OCI-LY3 (cell line): ENCODE measurements at regions not wholly inside any gene's neighbourhood (a gene's known extent, or its start where the extent isn't known, plus 50 kb on each side); places are given as distances from the start of the nearest gene placed in this dataset.

Experiments used
- H2AFZ ChIP-seq: fragments of 200-600, 300-600 bp; shearing (Covaris generic); 2 replicates; pipeline ENCODE4 v1.6.0; 2014; ENCODE audit warnings: antibody characterized with exemption, low read depth, low read length
- H3K27ac ChIP-seq: fragments of 200-600, 300-600 bp; sonication (generic); 2 replicates; pipeline ENCODE4 v1.5.1; 2014; ENCODE audit warnings: mild to moderate bottlenecking, low read length, moderate library complexity, mixed read lengths
- H3K27me3 ChIP-seq: fragments of 200-600, 300-600 bp; sonication (generic); 2 replicates; pipeline ENCODE4 v1.6.1; 2014; ENCODE audit warnings: low read depth, low read length, mixed read lengths
- H3K36me3 ChIP-seq: fragments of 200-600, 300-600 bp; sonication (generic); replicated peaks from 2 replicates; pipeline ENCODE3; 2014; ENCODE audit warnings: low read depth, low read length, mixed read lengths
- H3K4me1 ChIP-seq: fragments of 300-600, 200-600 bp; sonication (generic); 2 replicates; pipeline ENCODE4 v1.6.1; 2014; ENCODE audit warnings: low read length, mixed read lengths
- H3K4me2 ChIP-seq: fragments of 200-600, 300-600 bp; sonication (generic); 2 replicates; pipeline ENCODE4 v1.6.1; 2014; ENCODE audit warnings: low read length, mixed read lengths
- H3K4me3 ChIP-seq: fragments of 300-600, 200-600 bp; sonication (generic); 2 replicates; pipeline ENCODE4 v1.5.1; 2014; ENCODE audit warnings: antibody characterized with exemption, mild to moderate bottlenecking, low read length, moderate library complexity
- H3K79me2 ChIP-seq: fragments of 300-600, 200-600 bp; shearing (Covaris generic); 2 replicates; pipeline ENCODE4 v1.6.1; 2014; ENCODE audit warnings: mild to moderate bottlenecking, low read length, mixed read lengths
- H3K9ac ChIP-seq: fragments of 300-600, 200-600 bp; shearing (Covaris generic); 2 replicates; pipeline ENCODE4 v1.6.0; 2014; ENCODE audit warnings: mild to moderate bottlenecking, low read length, moderate library complexity
- H3K9me3 ChIP-seq: fragments of 200-600, 300-600 bp; shearing (Covaris generic); 2 replicates; pipeline ENCODE4 v1.6.1; 2014; ENCODE audit warnings: low read length, mixed read lengths; ENCODE audit not compliant: insufficient read depth
- H4K20me1 ChIP-seq: fragments of 200-600, 300-600 bp; sonication (generic); 2 replicates; pipeline ENCODE4 v1.6.1; 2016; ENCODE audit warnings: low read length, mixed read lengths; ENCODE audit not compliant: insufficient read depth
- EZH2phosphoT487 ChIP-seq: fragments of 200-600 bp; shearing (Covaris generic); IDR thresholded peaks from 2 replicates; pipeline ENCODE4 v1.6.1; 2018; ENCODE audit warnings: antibody characterized with exemption, mixed run types, low read depth
- TF ChIP-seq, protein P1 (sequence below): fragments of 200-600, 300-600 bp; sonication (generic); IDR thresholded peaks from 2 replicates; pipeline ENCODE4 v1.5.1; 2014; ENCODE audit warnings: antibody characterized with exemption, low read length, low read depth

DNA sequence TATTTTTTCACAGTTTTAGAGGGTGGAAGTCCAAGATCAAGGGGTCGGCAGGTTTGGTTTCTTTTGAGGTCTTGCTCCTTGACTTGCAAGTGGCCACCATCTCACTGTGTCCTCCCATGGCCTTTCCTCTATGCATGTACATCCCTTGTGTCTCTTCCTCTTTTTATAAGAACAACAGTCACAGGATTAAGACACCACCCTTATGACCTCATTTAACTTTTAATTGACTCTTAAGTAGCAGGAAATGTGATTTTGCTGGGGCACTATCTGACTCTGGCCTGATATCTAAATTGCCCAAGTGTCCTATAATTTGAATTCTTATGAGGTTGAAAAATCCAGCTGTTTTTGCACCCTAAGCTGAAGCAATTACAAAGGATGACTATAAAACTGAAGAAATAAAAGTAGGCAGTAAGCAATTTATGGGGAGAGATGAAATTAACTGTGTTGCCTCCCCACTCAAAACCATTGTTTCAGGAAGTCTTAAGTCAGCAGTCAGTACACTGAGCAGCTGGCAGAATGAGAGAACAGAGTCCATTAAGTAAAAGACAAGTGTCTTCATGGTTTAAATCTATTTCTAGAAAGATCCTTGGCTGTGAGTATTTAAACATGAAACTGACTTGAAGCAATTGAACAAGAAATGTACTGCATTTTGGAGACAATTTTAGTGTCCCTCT, 601.3 kb downstream of the SPRY1 start:
- H4K20me1 ChIP-seq = no peaks in the 10 kb centered on the region
- H3K9ac ChIP-seq = no peak overlapping the region
- H2AFZ ChIP-seq = no peak overlapping the region
- no peaks in the 10 kb centered on the region for H3K4me1 ChIP-seq
- H3K79me2 ChIP-seq = no peaks in the 10 kb centered on the region
- no peaks in the 10 kb centered on the region for H3K27me3 ChIP-seq
- no peak overlapping the region for H3K27ac ChIP-seq
- TF ChIP-seq, protein P1, sequence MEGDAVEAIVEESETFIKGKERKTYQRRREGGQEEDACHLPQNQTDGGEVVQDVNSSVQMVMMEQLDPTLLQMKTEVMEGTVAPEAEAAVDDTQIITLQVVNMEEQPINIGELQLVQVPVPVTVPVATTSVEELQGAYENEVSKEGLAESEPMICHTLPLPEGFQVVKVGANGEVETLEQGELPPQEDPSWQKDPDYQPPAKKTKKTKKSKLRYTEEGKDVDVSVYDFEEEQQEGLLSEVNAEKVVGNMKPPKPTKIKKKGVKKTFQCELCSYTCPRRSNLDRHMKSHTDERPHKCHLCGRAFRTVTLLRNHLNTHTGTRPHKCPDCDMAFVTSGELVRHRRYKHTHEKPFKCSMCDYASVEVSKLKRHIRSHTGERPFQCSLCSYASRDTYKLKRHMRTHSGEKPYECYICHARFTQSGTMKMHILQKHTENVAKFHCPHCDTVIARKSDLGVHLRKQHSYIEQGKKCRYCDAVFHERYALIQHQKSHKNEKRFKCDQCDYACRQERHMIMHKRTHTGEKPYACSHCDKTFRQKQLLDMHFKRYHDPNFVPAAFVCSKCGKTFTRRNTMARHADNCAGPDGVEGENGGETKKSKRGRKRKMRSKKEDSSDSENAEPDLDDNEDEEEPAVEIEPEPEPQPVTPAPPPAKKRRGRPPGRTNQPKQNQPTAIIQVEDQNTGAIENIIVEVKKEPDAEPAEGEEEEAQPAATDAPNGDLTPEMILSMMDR = no peak
- no peak for TF ChIP-seq EZH2phosphoT487
- H3K36me3 ChIP-seq = no peaks in the 10 kb centered on the region
- H3K9me3 ChIP-seq = no peaks in the 10 kb centered on the region
- H3K4me2 ChIP-seq = no peak overlapping the region
- H3K4me3 ChIP-seq = no peak overlapping the region

DNA sequence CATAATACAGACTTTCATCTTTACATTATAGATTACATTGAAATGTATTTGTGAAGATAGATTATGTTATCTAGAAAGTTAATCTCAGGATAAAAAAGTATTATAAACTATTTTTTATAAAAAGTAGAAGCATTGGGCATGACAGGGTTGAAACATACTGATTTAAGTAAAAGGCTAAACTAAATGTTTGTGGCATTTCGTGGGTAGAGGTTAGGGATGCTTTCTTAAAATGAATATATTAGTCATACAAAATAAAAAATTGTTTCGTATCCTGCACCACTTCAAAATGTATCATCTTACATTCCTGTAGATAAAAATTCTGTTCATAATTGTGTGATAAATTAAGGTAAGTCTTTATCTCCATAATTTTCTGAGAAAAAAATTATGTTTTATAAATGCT, 603.6 kb downstream of the SPRY1 start:
- no peaks in the 10 kb centered on the region for H3K27me3 ChIP-seq
- H3K79me2 ChIP-seq = no peaks in the 10 kb centered on the region
- H3K9ac ChIP-seq = no peak overlapping the region
- H3K4me1 ChIP-seq = no peaks in the 10 kb centered on the region
- no peak for TF ChIP-seq EZH2phosphoT487
- TF ChIP-seq, protein P1 = no peak
- H3K4me3 ChIP-seq = no peak overlapping the region
- H4K20me1 ChIP-seq = no peaks in the 10 kb centered on the region
- H3K9me3 ChIP-seq = no peaks in the 10 kb centered on the region
- no peak overlapping the region for H3K27ac ChIP-seq
- no peak overlapping the region for H3K4me2 ChIP-seq
- H2AFZ ChIP-seq = no peak overlapping the region
- H3K36me3 ChIP-seq = no peaks in the 10 kb centered on the region

DNA sequence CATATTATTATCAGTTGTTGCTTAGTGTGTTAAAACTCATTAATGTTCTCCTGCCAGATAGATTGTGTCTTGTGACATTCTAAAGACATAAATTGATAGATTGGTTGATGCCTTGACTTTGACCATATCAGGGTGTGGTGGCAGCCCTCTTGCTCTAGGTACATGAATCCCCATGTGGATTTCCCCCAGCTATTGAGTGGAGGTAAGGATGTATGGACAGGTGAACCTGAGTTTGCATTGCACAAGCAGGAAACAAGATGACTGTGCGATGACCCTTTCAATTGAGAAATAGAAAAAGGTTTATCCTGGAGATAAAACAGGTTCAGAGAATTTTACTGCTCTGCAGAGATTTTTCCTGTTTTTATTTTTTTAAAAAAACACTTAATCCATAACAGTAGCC, 619.2 kb downstream of the SPRY1 start:
- no peak overlapping the region for H3K4me3 ChIP-seq
- H3K79me2 ChIP-seq = no peaks in the 10 kb centered on the region
- H3K27ac ChIP-seq = no peak overlapping the region
- H3K27me3 ChIP-seq = no peaks in the 10 kb centered on the region
- no peak overlapping the region for H3K9ac ChIP-seq
- no peak overlapping the region for H2AFZ ChIP-seq
- TF ChIP-seq, protein P1 = no peak
- TF ChIP-seq EZH2phosphoT487 = no peak
- 0 out of 2 replicates have a peak, but pooled peaks cover 4% of the 10 kb centered on the region for H3K9me3 ChIP-seq
- H4K20me1 ChIP-seq = no peaks in the 10 kb centered on the region
- H3K4me1 ChIP-seq = peaks cover 22% of the 10 kb centered on the region
- H3K4me2 ChIP-seq = no peak overlapping the region
- peaks cover 10% of the 10 kb centered on the region for H3K36me3 ChIP-seq

DNA sequence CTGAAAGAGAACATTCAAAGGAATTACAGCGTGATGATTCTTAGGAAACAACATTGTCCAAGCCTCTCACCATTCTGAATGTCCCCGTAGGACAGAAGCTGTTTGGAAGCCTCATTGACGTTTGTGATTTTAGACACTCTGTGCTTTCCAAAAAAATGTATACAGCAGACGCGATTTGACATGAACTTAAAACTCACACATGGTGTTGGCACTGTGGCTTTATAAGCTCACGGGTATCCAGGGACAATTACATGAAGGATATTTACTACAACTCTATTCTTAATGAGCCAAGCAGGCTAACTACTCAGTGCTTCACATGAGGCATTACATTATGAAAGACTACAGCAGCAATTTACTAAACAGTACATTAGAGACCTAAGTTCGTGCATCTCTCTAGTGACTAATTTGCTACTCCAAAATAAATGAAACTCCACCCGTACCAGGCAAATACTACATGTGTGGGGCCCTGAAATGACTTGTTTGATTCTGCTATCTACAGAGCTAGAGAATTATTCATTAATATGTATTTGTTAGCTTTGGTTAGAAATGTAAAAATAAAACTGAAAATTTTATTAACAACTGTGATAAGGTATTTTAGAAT, 620.7 kb downstream of the SPRY1 start:
- Histone ChIP-seq H3K9ac (no peak overlapping the region), H4K20me1 (no peaks in the 10 kb centered on the region), H3K79me2 (no peaks in the 10 kb centered on the region), H3K9me3 (peaks cover 9% of the 10 kb centered on the region; the same call in 1 of the 2 replicates), H3K4me1 (peaks cover 28% of the 10 kb centered on the region), H3K27me3 (no peaks in the 10 kb centered on the region), H3K4me2 (no peak overlapping the region), H3K4me3 (no peak overlapping the region), H3K27ac (no peak overlapping the region), H2AFZ (no peak overlapping the region), H3K36me3 (peaks cover 18% of the 10 kb centered on the region)
- TF ChIP-seq EZH2phosphoT487 = no peak
- TF ChIP-seq, protein P1 = no peak
